IMR-90 (cell line): ENCODE measurements at regions not wholly inside any gene's neighbourhood (a gene's known extent, or its start where the extent isn't known, plus 50 kb on each side); places are given as distances from the start of the nearest gene placed in this dataset.

Source experiments
- ATAC-seq: fragments of 200-7000 bp; cut with Tn5 transposase; 2 replicates; pipeline ENCODE4 v1.9.1; 2020; ENCODE audit warnings: low read depth, mild to moderate bottlenecking, moderate library complexity
- BruUV-seq: library from RNA; stranded (reverse); fragments of 400-500 nt; replicated peaks from 2 replicates; lab custom pipeline; 2021; lab: Mats Ljungman, UMichigan
- CTCF ChIA-PET: fragments of 300-600 bp; formaldehyde crosslinking; extraction: SDS; loops from one replicate; lab custom pipeline; 2021; ENCODE audit warnings: antibody characterized with exemption; lab: Yijun Ruan, JAX
- POLR2A ChIA-PET: fragments of 300-600 bp; sonication (Branson Sonifier 250); formaldehyde crosslinking; loops from one replicate; lab custom pipeline; 2022; ENCODE audit warnings: antibody characterized with exemption; ENCODE audit not compliant: unreplicated experiment; lab: Charles Lee
- DNase-seq: peaks from one replicate; pipeline ENCODE4 v3.0.0; 2013
- H2AFZ ChIP-seq: replicated peaks from 2 replicates; pipeline ENCODE3; 2013; ENCODE audit warnings: low read length, mild to moderate bottlenecking; ENCODE audit not compliant: poor library complexity
- H2AK5ac ChIP-seq: 2 replicates; pipeline ENCODE4 v1.6.1; 2013; ENCODE audit warnings: low read depth, low read length, inconsistent platforms
- H2AK9ac ChIP-seq: replicated peaks from 2 replicates; pipeline ENCODE3; 2013; ENCODE audit warnings: mild to moderate bottlenecking, low read depth, low read length, moderate library complexity; ENCODE audit not compliant: poor library complexity
- H2BK120ac ChIP-seq: 2 replicates; pipeline ENCODE4 v1.6.1; 2013; ENCODE audit warnings: low read depth, low read length, inconsistent platforms
- H2BK15ac ChIP-seq: 3 replicates; pipeline ENCODE4 v1.6.1; 2013; ENCODE audit warnings: low read depth, low read length, inconsistent platforms
- H2BK20ac ChIP-seq: 2 replicates; pipeline ENCODE4 v1.6.1; 2013; ENCODE audit warnings: low read depth, mild to moderate bottlenecking, inconsistent platforms, low read length, moderate library complexity
- H2BK5ac ChIP-seq: 2 replicates; pipeline ENCODE4 v1.6.1; 2013; ENCODE audit warnings: mild to moderate bottlenecking, low read depth, low read length, inconsistent platforms; ENCODE audit not compliant: poor library complexity, severe bottlenecking
- H3K14ac ChIP-seq: replicated peaks from 2 replicates; pipeline ENCODE4 v1.6.1; 2013; ENCODE audit warnings: low read depth, low read length, inconsistent platforms
- H3K18ac ChIP-seq: 2 replicates; pipeline ENCODE4 v1.6.1; 2013; ENCODE audit warnings: low read depth, low read length, control low read depth
- H3K23ac ChIP-seq: 2 replicates; pipeline ENCODE4 v1.6.1; 2013; ENCODE audit warnings: low read depth, low read length, inconsistent platforms
- H3K27ac ChIP-seq: 2 replicates; pipeline ENCODE4 v1.5.1; 2013; ENCODE audit warnings: mild to moderate bottlenecking, control low read depth, low read length; ENCODE audit not compliant: insufficient read depth
- H3K27me3 ChIP-seq: 2 replicates; pipeline ENCODE4 v1.6.1; 2013; ENCODE audit warnings: low read length; ENCODE audit not compliant: control insufficient read depth, insufficient read depth
- H3K36me3 ChIP-seq: 2 replicates; pipeline ENCODE4 v1.6.1; 2013; ENCODE audit warnings: low read length, mixed read lengths; ENCODE audit not compliant: control insufficient read depth, insufficient read depth
- H3K4ac ChIP-seq: 2 replicates; pipeline ENCODE4 v1.6.1; 2013; ENCODE audit warnings: low read depth, low read length, inconsistent platforms
- H3K4me1 ChIP-seq: 2 replicates; pipeline ENCODE4 v1.6.1; 2013; ENCODE audit warnings: low read length, mixed read lengths; ENCODE audit not compliant: control insufficient read depth, insufficient read depth
- H3K4me2 ChIP-seq: 2 replicates; pipeline ENCODE4 v1.6.1; 2013; ENCODE audit warnings: low read depth, mild to moderate bottlenecking, control low read depth, low read length, moderate library complexity
- H3K4me3 ChIP-seq: 2 replicates; pipeline ENCODE4 v1.5.1; 2013; ENCODE audit warnings: low read depth, mild to moderate bottlenecking, control low read depth, low read length, moderate library complexity; ENCODE audit not compliant: insufficient read depth
- H3K56ac ChIP-seq: 2 replicates; pipeline ENCODE4 v1.6.1; 2013; ENCODE audit warnings: low read length, inconsistent platforms; ENCODE audit not compliant: insufficient read depth; ENCODE audit errors: extremely low read depth
- H3K79me1 ChIP-seq, 2 experiments: 2 replicates each; pipeline ENCODE4 v1.6.1; 2013; ENCODE audit warnings: low read length in 2 of 2, inconsistent platforms in 1 of 2, low read depth in 1 of 2
- H3K9ac ChIP-seq: 2 replicates; pipeline ENCODE4 v1.6.1; 2013; ENCODE audit warnings: low read depth, low read length, control low read depth
- H3K9me1 ChIP-seq: 2 replicates; pipeline ENCODE4 v1.6.1; 2013; ENCODE audit warnings: low read length, inconsistent platforms; ENCODE audit not compliant: insufficient read depth
- H3K9me3 ChIP-seq: 2 replicates; pipeline ENCODE4 v1.6.1; 2013; ENCODE audit warnings: low read length; ENCODE audit not compliant: control insufficient read depth, insufficient read depth
- H4K20me1 ChIP-seq: 2 replicates; pipeline ENCODE4 v1.6.1; 2013; ENCODE audit warnings: low read length, inconsistent platforms; ENCODE audit not compliant: insufficient read depth
- H4K5ac ChIP-seq: 2 replicates; pipeline ENCODE4 v1.6.1; 2013; ENCODE audit warnings: mild to moderate bottlenecking, low read depth, low read length, control low read depth
- H4K8ac ChIP-seq, 2 experiments: 2 replicates each; pipeline ENCODE4 v1.6.1; 2013; ENCODE audit warnings: low read depth in 2 of 2, low read length in 2 of 2, control low read depth in 1 of 2, inconsistent platforms in 1 of 2
- H4K91ac ChIP-seq: 2 replicates; pipeline ENCODE4 v1.6.1; 2013; ENCODE audit warnings: low read depth, low read length, inconsistent platforms; ENCODE audit not compliant: insufficient read depth
- BHLHE40 ChIP-seq: fragments of 150-350 bp; IDR thresholded peaks from 2 replicates; pipeline ENCODE4 v1.6.1; 2016; ENCODE audit warnings: mild to moderate bottlenecking, low read depth, low read length
- CEBPB ChIP-seq: IDR thresholded peaks from 2 replicates; pipeline ENCODE4 v1.6.1; 2012; ENCODE audit warnings: low read depth, low read length, improper control_type of control experiment
- CHD1 ChIP-seq: IDR thresholded peaks from 2 replicates; pipeline ENCODE4 v1.6.1; 2012; ENCODE audit warnings: low read depth, low read length, improper control_type of control experiment
- FOS ChIP-seq: fragments of 150-350 bp; IDR thresholded peaks from 2 replicates; pipeline ENCODE4 v1.6.1; 2016; ENCODE audit warnings: low read depth, low read length
- MAFK ChIP-seq: IDR thresholded peaks from 2 replicates; pipeline ENCODE4 v1.6.1; 2012; ENCODE audit warnings: low read depth, low read length, improper control_type of control experiment
- MAZ ChIP-seq: IDR thresholded peaks from 2 replicates; pipeline ENCODE4 v1.6.1; 2012; ENCODE audit warnings: low read depth, mild to moderate bottlenecking, low read length, improper control_type of control experiment, moderate library complexity, borderline replicate concordance
- MXI1 ChIP-seq: IDR thresholded peaks from 2 replicates; pipeline ENCODE4 v1.6.1; 2012; ENCODE audit warnings: low read depth, mild to moderate bottlenecking, low read length, moderate library complexity, borderline replicate concordance
- NFE2L2 ChIP-seq: fragments of 150-350 bp; IDR thresholded peaks from 2 replicates; pipeline ENCODE4 v1.6.1; 2016; ENCODE audit warnings: low read depth, mild to moderate bottlenecking, low read length
- WGBS, 2 experiments: methylation state at CpG; one replicate each; pipeline versions ENCODE4 v1.1.5 to v1.1.7; 2013; ENCODE audit warnings: missing lambda C conversion rate in 2 of 2; ENCODE audit not compliant: insufficient read length in 1 of 2; ENCODE audit errors: extremely low coverage in 2 of 2; 5-methylcytosine and 5-hydroxymethylcytosine counted together
- dilution Hi-C: fragments of 300-500 bp; cut with HindIII; formaldehyde crosslinking; loops from one replicate; pipeline ENCODE4 v1.14.3; 2018; ENCODE audit warnings: low sequenced_read_pairs; ENCODE audit not compliant: unreplicated experiment
- in situ Hi-C: fragments of 300-500 bp; cut with MboI; formaldehyde crosslinking; loops from 3 replicates; pipeline ENCODE4 v1.14.3; 2019; ENCODE audit warnings: low sequenced_read_pairs, inconsistent platforms, mixed read lengths
- intact Hi-C: fragments of 100-400 bp; cut with micrococcal nuclease; formaldehyde crosslinking; loops from 2 replicates; pipeline ENCODE4 v1.10.0; 2022
- TF ChIP-seq, protein P1 (sequence below): fragments of 150-350 bp; IDR thresholded peaks from 2 replicates; pipeline ENCODE4 v1.6.1; 2017; ENCODE audit warnings: mild to moderate bottlenecking, antibody characterized with exemption, low read length, low read depth
- TF ChIP-seq, protein P2 (sequence below): fragments of 150-350 bp; IDR thresholded peaks from 2 replicates; pipeline ENCODE4 v1.6.1; 2016; ENCODE audit warnings: low read depth, mild to moderate bottlenecking, low read length, moderate library complexity, borderline replicate concordance

DNA sequence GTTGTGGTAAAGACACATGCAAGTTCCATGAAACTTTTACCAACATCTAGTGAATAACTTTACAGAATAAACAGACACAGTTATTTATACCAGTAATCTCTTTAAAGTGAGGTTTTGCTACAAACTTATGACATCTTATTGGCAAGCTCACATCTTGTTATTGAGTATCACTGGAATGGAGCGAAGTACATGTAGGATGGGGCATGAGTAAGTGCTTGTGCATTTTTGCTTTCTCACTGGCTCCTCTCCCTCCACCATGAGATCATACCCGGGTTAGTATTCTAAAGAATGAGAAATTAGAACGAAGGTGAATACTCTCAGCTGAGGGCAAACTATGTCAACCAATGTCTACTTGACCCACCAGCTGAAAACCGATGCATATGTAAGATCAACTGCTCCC lies 193.3 kb upstream of the ZNF717 start:
- H3K79me1 ChIP-seq, result no peaks in the 10 kb centered on the region
- no peak overlapping the region for H3K4me3 ChIP-seq
- H3K27ac ChIP-seq, result no peak overlapping the region
- no peak overlapping the region for H3K56ac ChIP-seq
- no peak overlapping the region for H3K4me2 ChIP-seq
- CTCF ChIA-PET, result no interaction called here
- H4K20me1 ChIP-seq, result no peaks in the 10 kb centered on the region
- H4K8ac ChIP-seq, result no peak overlapping the region
- no peaks in the 10 kb centered on the region for H3K36me3 ChIP-seq
- BruUV-seq, result no TSS peak
- no peak overlapping the region for H3K9ac ChIP-seq
- H3K9me1 ChIP-seq, result no peaks in the 10 kb centered on the region
- no peak overlapping the region for H3K4ac ChIP-seq
- no peak overlapping the region for H2BK15ac ChIP-seq
- H2BK120ac ChIP-seq, result no peak overlapping the region
- dilution Hi-C loops (no loop called here), intact Hi-C loops (no loop called here), in situ Hi-C loops (no loop called here)
- no peak overlapping the region for H4K91ac ChIP-seq
- H3K18ac ChIP-seq, result no peak overlapping the region
- no peak overlapping the region for H2BK20ac ChIP-seq
- H3K9me3 ChIP-seq, result no peaks in the 10 kb centered on the region
- no peaks in the 10 kb centered on the region for H3K27me3 ChIP-seq
- POLR2A ChIA-PET, result no interaction called here
- no peak overlapping the region for H3K14ac ChIP-seq
- H3K23ac ChIP-seq, result no peak overlapping the region
- no peak overlapping the region for H2BK5ac ChIP-seq
- ATAC-seq (peak; percentile 69; the same call in 1 of the 2 replicates), DNase-seq (peak; percentile 50)
- TF ChIP-seq, protein P1, sequence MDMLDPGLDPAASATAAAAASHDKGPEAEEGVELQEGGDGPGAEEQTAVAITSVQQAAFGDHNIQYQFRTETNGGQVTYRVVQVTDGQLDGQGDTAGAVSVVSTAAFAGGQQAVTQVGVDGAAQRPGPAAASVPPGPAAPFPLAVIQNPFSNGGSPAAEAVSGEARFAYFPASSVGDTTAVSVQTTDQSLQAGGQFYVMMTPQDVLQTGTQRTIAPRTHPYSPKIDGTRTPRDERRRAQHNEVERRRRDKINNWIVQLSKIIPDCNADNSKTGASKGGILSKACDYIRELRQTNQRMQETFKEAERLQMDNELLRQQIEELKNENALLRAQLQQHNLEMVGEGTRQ, result no peak
- TF ChIP-seq CEBPB, result no peak
- no peak for TF ChIP-seq FOS
- no peak for TF ChIP-seq MAZ
- TF ChIP-seq NFE2L2, result no peak
- TF ChIP-seq, protein P2, sequence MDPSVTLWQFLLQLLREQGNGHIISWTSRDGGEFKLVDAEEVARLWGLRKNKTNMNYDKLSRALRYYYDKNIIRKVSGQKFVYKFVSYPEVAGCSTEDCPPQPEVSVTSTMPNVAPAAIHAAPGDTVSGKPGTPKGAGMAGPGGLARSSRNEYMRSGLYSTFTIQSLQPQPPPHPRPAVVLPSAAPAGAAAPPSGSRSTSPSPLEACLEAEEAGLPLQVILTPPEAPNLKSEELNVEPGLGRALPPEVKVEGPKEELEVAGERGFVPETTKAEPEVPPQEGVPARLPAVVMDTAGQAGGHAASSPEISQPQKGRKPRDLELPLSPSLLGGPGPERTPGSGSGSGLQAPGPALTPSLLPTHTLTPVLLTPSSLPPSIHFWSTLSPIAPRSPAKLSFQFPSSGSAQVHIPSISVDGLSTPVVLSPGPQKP, result no peak
- TF ChIP-seq MAFK, result no peak
- TF ChIP-seq MXI1, result no peak
- TF ChIP-seq CHD1, result no peak
- TF ChIP-seq BHLHE40, result no peak
- H3K4me1 ChIP-seq, result no peaks in the 10 kb centered on the region
- no CpG with 5 or more reads among the region's 4 CpGs for WGBS, 2 experiments
- no peak overlapping the region for H2AK5ac ChIP-seq
- H2AFZ ChIP-seq, result no peak overlapping the region
- no peak overlapping the region for H2AK9ac ChIP-seq
- H4K5ac ChIP-seq, result no peak overlapping the region
